ENCODE measurements at regions not wholly inside any gene's neighbourhood (a gene's known extent, or its start where the extent isn't known, plus 50 kb on each side); places are given as distances from the start of the nearest gene placed in this dataset.

- Histone ChIP-seq H3K27ac (no peak overlapping the region), H3K4me1 (ENCODE audit: control insufficient read depth in 1 of 2, insufficient read depth in 1 of 2, low read depth in 1 of 2, low read length in 1 of 2) (peaks cover 0 to 16% of the 10 kb centered on the region in 2 experiments), H3K9me3 (no peaks in the 10 kb centered on the region), H3K4me3 (ENCODE audit: low read depth in 1 of 2, low read length in 1 of 2) (no peak overlapping the region), H3K36me3 (no peaks in the 10 kb centered on the region), H3K27me3 (peaks cover 20% of the 10 kb centered on the region)
- TF ChIP-seq CTCF (IDR thresholded peaks at IDR 0.05): no peak
Observed at GRCh38 chr16:87043231-87044031, 273.8 kb downstream of the C16orf95 start.

GRCh38 chr16:87044032-87044382 lies 273.2 kb downstream of the C16orf95 start:
- H3K36me3 ChIP-seq: no peaks in the 10 kb centered on the region
- no peak for TF ChIP-seq CTCF (IDR thresholded peaks at IDR 0.05)
- no peak overlapping the region for H3K27ac ChIP-seq
- H3K9me3 ChIP-seq: no peaks in the 10 kb centered on the region
- no peak overlapping the region for H3K4me3 ChIP-seq (ENCODE audit: low read depth in 1 of 2, low read length in 1 of 2)
- peaks cover 20% of the 10 kb centered on the region for H3K27me3 ChIP-seq
- peaks cover 0 to 16% of the 10 kb centered on the region in 2 experiments for H3K4me1 ChIP-seq (ENCODE audit: control insufficient read depth in 1 of 2, insufficient read depth in 1 of 2, low read depth in 1 of 2, low read length in 1 of 2)

GRCh38 chr16:87044829-87045228 lies 272.4 kb downstream of the C16orf95 start:
- TF ChIP-seq CTCF (IDR thresholded peaks at IDR 0.05): no peak
- Histone ChIP-seq H3K36me3 (no peaks in the 10 kb centered on the region), H3K4me3 (ENCODE audit: low read depth in 1 of 2, low read length in 1 of 2) (no peak overlapping the region), H3K27me3 (peaks cover 20% of the 10 kb centered on the region), H3K27ac (no peak overlapping the region), H3K9me3 (no peaks in the 10 kb centered on the region), H3K4me1 (ENCODE audit: control insufficient read depth in 1 of 2, insufficient read depth in 1 of 2, low read depth in 1 of 2, low read length in 1 of 2) (peaks cover 0 to 16% of the 10 kb centered on the region in 2 experiments)

- Histone ChIP-seq H3K4me3 (ENCODE audit: low read depth in 1 of 2, low read length in 1 of 2) (no peak overlapping the region), H3K27ac (no peak overlapping the region), H3K9me3 (no peaks in the 10 kb centered on the region), H3K4me1 (ENCODE audit: control insufficient read depth in 1 of 2, insufficient read depth in 1 of 2, low read depth in 1 of 2, low read length in 1 of 2) (peaks cover 0 to 16% of the 10 kb centered on the region in 2 experiments), H3K36me3 (no peaks in the 10 kb centered on the region), H3K27me3 (peaks cover 20% of the 10 kb centered on the region)
- no peak for TF ChIP-seq CTCF (IDR thresholded peaks at IDR 0.05)
Observed at GRCh38 chr16:87045466-87046216, 271.6 kb downstream of the C16orf95 start.

- Histone ChIP-seq H3K36me3 (no peaks in the 10 kb centered on the region), H3K27ac (no peak overlapping the region), H3K9me3 (no peaks in the 10 kb centered on the region), H3K4me3 (ENCODE audit: low read depth in 1 of 2, low read length in 1 of 2) (no peak overlapping the region), H3K27me3 (peaks cover 26% of the 10 kb centered on the region), H3K4me1 (ENCODE audit: control insufficient read depth in 1 of 2, insufficient read depth in 1 of 2, low read depth in 1 of 2, low read length in 1 of 2) (peaks cover 0 to 16% of the 10 kb centered on the region in 2 experiments)
- TF ChIP-seq CTCF (IDR thresholded peaks at IDR 0.05): no peak
Observed at GRCh38 chr16:87046235-87046634, 271.0 kb downstream of the C16orf95 start.

All from neutrophil (primary cell).